H1 (cell line): ENCODE measurements at regions not wholly inside any gene's neighbourhood (a gene's known extent, or its start where the extent isn't known, plus 50 kb on each side); places are given as distances from the start of the nearest gene placed in this dataset.

Source experiments
- CTCF ChIA-PET: fragments of 300-600 bp; sonication (Branson Sonifier 250); formaldehyde crosslinking; loops from one replicate; lab custom pipeline; 2021; ENCODE audit not compliant: partially characterized antibody; lab: Charles Lee
- POLR2A ChIA-PET: fragments of 300-600 bp; sonication (Branson Sonifier 250); formaldehyde crosslinking; loops from one replicate; lab custom pipeline; 2021; ENCODE audit warnings: inconsistent platforms; ENCODE audit not compliant: partially characterized antibody; lab: Charles Lee
- DNase-seq, 2 experiments: peaks; one replicate each; pipeline versions ENCODE4 v3.0.0 to v3.0.0-alpha.2; 2010 to 2022; ENCODE audit warnings: low spot score in 2 of 2, low read depth in 1 of 2, mixed read lengths in 1 of 2
- FAIRE-seq: peaks from 2 replicates; lab custom pipeline; 2011; peaks lifted over from hg19 to GRCh38; lab: Jason Lieb, UNC
- H2AFZ ChIP-seq: 2 replicates; pipeline ENCODE4 v1.8.1; 2012; ENCODE audit warnings: low read length, inconsistent platforms
- H2AK5ac ChIP-seq: 2 replicates; pipeline ENCODE4 v1.6.1; 2013; ENCODE audit warnings: low read depth, low read length
- H2BK120ac ChIP-seq: replicated peaks from 2 replicates; pipeline ENCODE3; 2013; ENCODE audit warnings: low read depth, low read length, inconsistent platforms
- H2BK12ac ChIP-seq: 2 replicates; pipeline ENCODE4 v1.6.1; 2013; ENCODE audit warnings: low read depth, low read length
- H2BK15ac ChIP-seq: 2 replicates; pipeline ENCODE4 v1.6.1; 2013; ENCODE audit warnings: low read length
- H2BK20ac ChIP-seq: 2 replicates; pipeline ENCODE4 v1.6.1; 2013; ENCODE audit warnings: low read length
- H2BK5ac ChIP-seq: 2 replicates; pipeline ENCODE4 v1.6.1; 2013; ENCODE audit warnings: low read depth, low read length
- H3K14ac ChIP-seq: 2 replicates; pipeline ENCODE4 v1.6.1; 2013; ENCODE audit warnings: inconsistent platforms; ENCODE audit not compliant: insufficient read length
- H3K18ac ChIP-seq: 2 replicates; pipeline ENCODE4 v1.6.1; 2013; ENCODE audit warnings: low read length; ENCODE audit errors: extremely low read depth
- H3K23ac ChIP-seq: 2 replicates; pipeline ENCODE4 v1.6.1; 2013; ENCODE audit warnings: inconsistent platforms; ENCODE audit not compliant: insufficient read length
- H3K23me2 ChIP-seq: 2 replicates; pipeline ENCODE4 v1.6.1; 2013; ENCODE audit warnings: low read depth, low read length
- H3K27ac ChIP-seq: 2 replicates; pipeline ENCODE4 v1.6.1; 2011; ENCODE audit warnings: low read depth, low read length, inconsistent platforms
- H3K27me3 ChIP-seq, 4 experiments: replicated peaks in 1 of 4; 1 replicate in 1 of 4; 2 replicates in 3 of 4; pipeline versions ENCODE4 v1.6.1 to v1.8.1; 2011 to 2013; ENCODE audit warnings: low read length in 3 of 4, mild to moderate bottlenecking in 3 of 4, inconsistent platforms in 2 of 4, mixed read lengths in 2 of 4, moderate library complexity in 1 of 4; ENCODE audit not compliant: control insufficient read depth in 3 of 4, insufficient read depth in 3 of 4; ENCODE audit errors: extremely low read depth in 1 of 4
- H3K36me3 ChIP-seq, 4 experiments: 2 replicates each; pipeline versions ENCODE4 v1.6.1 to v1.8.1; 2011 to 2013; ENCODE audit warnings: mild to moderate bottlenecking in 4 of 4, low read length in 3 of 4, moderate library complexity in 2 of 4, control low read depth in 1 of 4, inconsistent platforms in 1 of 4; ENCODE audit not compliant: insufficient read depth in 4 of 4, control insufficient read depth in 2 of 4
- H3K4ac ChIP-seq: replicated peaks from 2 replicates; pipeline ENCODE3; 2013; ENCODE audit warnings: low read length, low read depth, mixed read lengths, inconsistent platforms; ENCODE audit not compliant: insufficient read length
- H3K4me1 ChIP-seq, 4 experiments: replicated peaks in 1 of 4; 1 replicate in 1 of 4; 2 replicates in 3 of 4; pipeline versions ENCODE4 v1.6.1 to v1.8.1; 2011 to 2013; ENCODE audit warnings: low read length in 3 of 4, inconsistent platforms in 2 of 4, mixed read lengths in 1 of 4; ENCODE audit not compliant: insufficient read depth in 4 of 4, control insufficient read depth in 3 of 4
- H3K4me2 ChIP-seq, 2 experiments: 2 replicates each; pipeline versions ENCODE4 v1.6.1 to v1.8.1; 2011 to 2013; ENCODE audit warnings: low read depth in 2 of 2, low read length in 2 of 2, control low read depth in 1 of 2, inconsistent platforms in 1 of 2, mild to moderate bottlenecking in 1 of 2; ENCODE audit not compliant: insufficient read depth in 1 of 2
- H3K4me3 ChIP-seq, 4 experiments: fragments of 200-600, 300-600 bp in 1 of 4; sonication (generic), shearing (Covaris generic), sonication (Bioruptor Twin) in 1 of 4; 2 replicates each; pipeline versions ENCODE4 v1.5.1 to v1.8.1; 2011 to 2016; ENCODE audit warnings: low read length in 4 of 4, low read depth in 3 of 4, control low read depth in 2 of 4, inconsistent platforms in 2 of 4, mild to moderate bottlenecking in 2 of 4, mixed read lengths in 1 of 4, moderate library complexity in 1 of 4; ENCODE audit not compliant: insufficient read depth in 2 of 4; ENCODE audit errors: extremely low read depth in 1 of 4
- H3K56ac ChIP-seq: replicated peaks from 2 replicates; pipeline ENCODE3; 2013; ENCODE audit warnings: low read depth, mild to moderate bottlenecking, mixed read lengths, low read length, inconsistent platforms; ENCODE audit not compliant: insufficient read length
- H3K79me1 ChIP-seq: 2 replicates; pipeline ENCODE4 v1.6.1; 2013; ENCODE audit warnings: low read depth, low read length, control low read depth
- H3K79me2 ChIP-seq, 2 experiments: 2 replicates each; pipeline versions ENCODE4 v1.6.1 to v1.8.1; 2012 to 2013; ENCODE audit warnings: low read length in 2 of 2, mild to moderate bottlenecking in 2 of 2, inconsistent platforms in 1 of 2; ENCODE audit not compliant: insufficient read depth in 2 of 2, control insufficient read depth in 1 of 2
- H3K9ac ChIP-seq, 4 experiments: replicated peaks in 1 of 4; 1 replicate in 1 of 4; 2 replicates in 3 of 4; pipeline versions ENCODE4 v1.6.1 to v1.8.1; 2011 to 2013; ENCODE audit warnings: low read depth in 3 of 4, low read length in 3 of 4, control low read depth in 2 of 4, mild to moderate bottlenecking in 2 of 4, moderate library complexity in 2 of 4, inconsistent platforms in 1 of 4; ENCODE audit errors: extremely low read depth in 1 of 4
- H3K9me3 ChIP-seq, 2 experiments: 2 replicates each; pipeline versions ENCODE4 v1.6.1 to v1.8.1; 2012 to 2013; ENCODE audit warnings: mild to moderate bottlenecking in 2 of 2, moderate library complexity in 2 of 2, control low read depth in 1 of 2, inconsistent platforms in 1 of 2, low read depth in 1 of 2, low read length in 1 of 2, mixed read lengths in 1 of 2; ENCODE audit not compliant: insufficient read depth in 2 of 2
- H4K20me1 ChIP-seq, 2 experiments: replicated peaks in 1 of 2; 2 replicates each; pipeline versions ENCODE3 to v1.8.1; 2011 to 2013; ENCODE audit warnings: inconsistent platforms in 2 of 2, low read length in 2 of 2, mild to moderate bottlenecking in 1 of 2; ENCODE audit not compliant: insufficient read depth in 2 of 2, control insufficient read depth in 1 of 2
- H4K5ac ChIP-seq: 2 replicates; pipeline ENCODE4 v1.6.1; 2013; ENCODE audit warnings: low read length, low read depth, mixed read lengths, inconsistent platforms; ENCODE audit not compliant: insufficient read length
- H4K8ac ChIP-seq: 2 replicates; pipeline ENCODE4 v1.8.0; 2013; ENCODE audit warnings: mild to moderate bottlenecking, moderate library complexity, low read length, inconsistent platforms; ENCODE audit not compliant: insufficient read depth; ENCODE audit errors: extremely low read depth
- H4K91ac ChIP-seq: replicated peaks from 2 replicates; pipeline ENCODE3; 2013; ENCODE audit warnings: low read length, mixed read lengths, inconsistent platforms; ENCODE audit not compliant: insufficient read length
- BRCA1 ChIP-seq: IDR thresholded peaks from 2 replicates; pipeline ENCODE4 v1.6.1; 2012; ENCODE audit warnings: low read depth, low read length, improper control_type of control experiment
- CHD1 ChIP-seq: IDR thresholded peaks from 2 replicates; pipeline ENCODE4 v1.6.1; 2012; ENCODE audit warnings: low read depth, low read length, improper control_type of control experiment
- GABPA ChIP-seq: IDR thresholded peaks from 2 replicates; pipeline ENCODE4 v1.6.1; 2011; ENCODE audit warnings: mild to moderate bottlenecking, low read length, moderate library complexity, borderline replicate concordance; ENCODE audit not compliant: insufficient read depth
- GTF2F1 ChIP-seq: IDR thresholded peaks from 2 replicates; pipeline ENCODE4 v1.6.1; 2012; ENCODE audit warnings: low read depth, low read length, improper control_type of control experiment, borderline replicate concordance
- RFX5 ChIP-seq: IDR thresholded peaks from 2 replicates; pipeline ENCODE4 v1.6.1; 2011; ENCODE audit warnings: low read depth, low read length, improper control_type of control experiment, borderline replicate concordance
- SAP30 ChIP-seq: fragments of 300-600 bp; sonication (generic); IDR thresholded peaks from 2 replicates; pipeline ENCODE4 v1.7.1; 2012; ENCODE audit warnings: low read length, moderate library complexity, mild to moderate bottlenecking, inconsistent platforms; ENCODE audit not compliant: insufficient read depth, insufficient replicate concordance
- SIN3A ChIP-seq, 2 experiments: IDR thresholded peaks in 1 of 2; conservative IDR thresholded peaks in 1 of 2; 2 replicates each; pipeline ENCODE4 v1.6.1; 2011 to 2012; ENCODE audit warnings: low read length in 2 of 2, improper control_type of control experiment in 1 of 2, low read depth in 1 of 2, mild to moderate bottlenecking in 1 of 2
- SP2 ChIP-seq: IDR thresholded peaks from 2 replicates; pipeline ENCODE4 v1.6.1; 2012; ENCODE audit warnings: mild to moderate bottlenecking, low read length, inconsistent platforms
- SP4 ChIP-seq: IDR thresholded peaks from 2 replicates; pipeline ENCODE4 v1.6.1; 2012; ENCODE audit warnings: low read length, inconsistent platforms
- SUZ12 ChIP-seq: fragments of 200-600 bp; sonication (generic); IDR thresholded peaks from 2 replicates; pipeline ENCODE4 v1.6.1; 2012; ENCODE audit warnings: mild to moderate bottlenecking, inconsistent platforms, low read length, moderate library complexity, mixed read lengths
- TCF12 ChIP-seq: IDR thresholded peaks from 2 replicates; pipeline ENCODE4 v1.6.1; 2011; ENCODE audit warnings: low read depth, mild to moderate bottlenecking, low read length
- TEAD4 ChIP-seq: IDR thresholded peaks from 2 replicates; pipeline ENCODE4 v1.6.1; 2012; ENCODE audit warnings: low read depth, low read length, inconsistent platforms, mixed read lengths
- WGBS, 2 experiments: shearing (Covaris generic) in 1 of 2; methylation state at CpG; one replicate each; pipeline versions ENCODE4 v1.1.6 to v1.1.7; 2013 to 2015; ENCODE audit warnings: low lambda C conversion rate in 2 of 2, mixed read lengths in 2 of 2, inconsistent platforms in 1 of 2, low coverage in 1 of 2, missing lambda C conversion rate in 1 of 2; ENCODE audit not compliant: insufficient replicate concordance in 2 of 2, insufficient coverage in 1 of 2, insufficient read length in 1 of 2; ENCODE audit errors: extremely low coverage in 1 of 2, missing lambda C conversion rate in 1 of 2; 5-methylcytosine and 5-hydroxymethylcytosine counted together
- TF ChIP-seq, protein P1 (sequence below): IDR thresholded peaks from 2 replicates; pipeline ENCODE4 v1.6.1; 2012; ENCODE audit warnings: low read length, inconsistent platforms

DNA sequence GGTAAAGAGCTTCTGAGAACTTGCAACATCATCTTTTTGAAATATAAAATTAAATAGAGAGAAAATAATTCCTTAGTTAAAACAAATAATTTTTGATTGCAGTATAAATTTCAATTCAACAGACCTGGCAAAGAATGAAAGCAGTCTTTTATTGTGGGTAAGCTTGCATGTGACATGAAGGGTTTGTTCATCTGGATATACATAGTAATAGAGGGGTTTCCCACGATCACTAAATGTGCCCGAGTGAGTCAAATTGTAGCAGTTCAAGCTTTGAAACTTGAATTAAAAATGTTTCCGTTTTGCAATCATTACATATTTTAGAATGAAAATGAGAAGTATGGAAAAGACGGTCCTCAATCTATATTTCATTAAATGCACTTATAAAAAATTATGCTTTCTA is 658.4 kb upstream of the MBL2 start:
- Histone ChIP-seq H3K79me1 (no peaks in the 10 kb centered on the region), H3K9me3 (no peaks in the 10 kb centered on the region), H3K27me3 (peaks cover 0 to 1% (median 0%) of the 10 kb centered on the region in 4 experiments; a peak in 1 of 7 replicates), H3K27ac (no peak overlapping the region), H3K4me1 (no peaks in the 10 kb centered on the region), H3K36me3 (no peaks in the 10 kb centered on the region), H4K91ac (peak overlapping the region; percentile 15), H4K8ac (no peak overlapping the region), H4K20me1 (no peaks in the 10 kb centered on the region), H3K23ac (no peak overlapping the region), H2BK15ac (no peak overlapping the region), H3K9ac (no peak overlapping the region), H2BK12ac (no peak overlapping the region), H3K56ac (no peak overlapping the region), H2BK20ac (no peak overlapping the region), H3K4me2 (no peak overlapping the region), H3K4me3 (no peak overlapping the region), H3K79me2 (no peaks in the 10 kb centered on the region), H3K18ac (no peak overlapping the region), H4K5ac (no peak overlapping the region), H2AFZ (no peak overlapping the region), H3K23me2 (no peaks in the 10 kb centered on the region; the same call in 1 of the 2 replicates), H3K4ac (no peak overlapping the region), H2BK5ac (no peak overlapping the region), H3K14ac (no peak overlapping the region), H2AK5ac (no peak overlapping the region), H2BK120ac (no peak overlapping the region)
- ChIA-PET POLR2A (interaction anchor here (0.6 to 1.0 kb wide), 2 partner anchors 10 to 126 kb away, joined by 3 to 4 read pairs; no protein-coding TSS in a partner anchor), CTCF (interaction anchor here (0.6 to 0.9 kb wide), 2 partner anchors 13 to 471 kb away, joined by 3 read pairs; no protein-coding TSS in a partner anchor)
- whole genome bisulfite sequencing, 2 experiments: 89% methylated on average over 4 of the region's 4 CpGs; no CpG with 5 or more reads in 1 of the 2 experiments
- no peak for DNase-seq
- no peak for FAIRE-seq
- TF ChIP-seq, protein P1, sequence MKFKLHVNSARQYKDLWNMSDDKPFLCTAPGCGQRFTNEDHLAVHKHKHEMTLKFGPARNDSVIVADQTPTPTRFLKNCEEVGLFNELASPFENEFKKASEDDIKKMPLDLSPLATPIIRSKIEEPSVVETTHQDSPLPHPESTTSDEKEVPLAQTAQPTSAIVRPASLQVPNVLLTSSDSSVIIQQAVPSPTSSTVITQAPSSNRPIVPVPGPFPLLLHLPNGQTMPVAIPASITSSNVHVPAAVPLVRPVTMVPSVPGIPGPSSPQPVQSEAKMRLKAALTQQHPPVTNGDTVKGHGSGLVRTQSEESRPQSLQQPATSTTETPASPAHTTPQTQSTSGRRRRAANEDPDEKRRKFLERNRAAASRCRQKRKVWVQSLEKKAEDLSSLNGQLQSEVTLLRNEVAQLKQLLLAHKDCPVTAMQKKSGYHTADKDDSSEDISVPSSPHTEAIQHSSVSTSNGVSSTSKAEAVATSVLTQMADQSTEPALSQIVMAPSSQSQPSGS: no peak
- TF ChIP-seq SP2 (no peak), GTF2F1 (no peak), TEAD4 (no peak), SAP30 (no peak), SP4 (no peak), BRCA1 (no peak), TCF12 (no peak), RFX5 (no peak), SUZ12 (no peak), GABPA (no peak), SIN3A (conservative IDR thresholded peaks at IDR 0.05 in 1 of 2, IDR thresholded peaks at IDR 0.05 in 1 of 2; ENCODE audit: low read depth in 1 of 2, low read length in 2 of 2) (no peak), CHD1 (no peak)
